NK-92 treated with Interleukin-12 subunit alpha and Interleukin-12 subunit beta, amount 100 ng/mL, for 24 hours (cell line): ENCODE measurements at regions not wholly inside any gene's neighbourhood (a gene's known extent, or its start where the extent isn't known, plus 50 kb on each side); places are given as distances from the start of the nearest gene placed in this dataset.

ENCODE experiments used
- DNase-seq: peaks from one replicate; lab custom pipeline; 2025; lab: John Stamatoyannopoulos, UW

- DNase-seq = no peak
Measured at GRCh38 chr20:39399463-39399862, 437.3 kb downstream of the DHX35 start.

GRCh38 chr20:39398656-39399055, 436.5 kb downstream of the DHX35 start:
- DNase-seq = no peak

GRCh38 chr20:39397646-39398045, 435.5 kb downstream of the DHX35 start:
- DNase-seq = no peak

GRCh38 chr20:39395478-39396291, 433.5 kb downstream of the DHX35 start:
- no peak for DNase-seq

- no peak for DNase-seq
Measured at GRCh38 chr20:39394461-39394860, 432.3 kb downstream of the DHX35 start.

GRCh38 chr20:39390186-39390585, 428.0 kb downstream of the DHX35 start:
- no peak for DNase-seq

- DNase-seq = no peak
Measured at GRCh38 chr20:39381595-39381994, 419.5 kb downstream of the DHX35 start.

- DNase-seq = no peak
Measured at GRCh38 chr20:39378776-39379175, 416.6 kb downstream of the DHX35 start.

- DNase-seq = no peak
Measured at GRCh38 chr20:39376788-39377187, 414.6 kb downstream of the DHX35 start.

GRCh38 chr20:39364320-39364719, 402.2 kb downstream of the DHX35 start:
- no peak for DNase-seq

GRCh38 chr20:39359981-39360620, 398.0 kb downstream of the DHX35 start:
- DNase-seq = no peak

GRCh38 chr20:39358052-39358451, 395.9 kb downstream of the DHX35 start:
- DNase-seq = no peak

- DNase-seq = no peak
Measured at GRCh38 chr20:39356908-39357307, 394.8 kb downstream of the DHX35 start.

- no peak for DNase-seq
Measured at GRCh38 chr20:39349240-39349639, 387.1 kb downstream of the DHX35 start.

- DNase-seq = no peak
Measured at GRCh38 chr20:39347626-39348025, 385.5 kb downstream of the DHX35 start.

GRCh38 chr20:39342463-39342862, 380.3 kb downstream of the DHX35 start:
- no peak for DNase-seq

GRCh38 chr20:39338469-39339376, 376.6 kb downstream of the DHX35 start:
- no peak for DNase-seq

GRCh38 chr20:39333211-39333610, 371.1 kb downstream of the DHX35 start:
- no peak for DNase-seq

GRCh38 chr20:39328347-39328746, 366.2 kb downstream of the DHX35 start:
- DNase-seq = no peak

GRCh38 chr20:39326050-39326449, 363.9 kb downstream of the DHX35 start:
- no peak for DNase-seq

- DNase-seq = no peak
Measured at GRCh38 chr20:39318911-39319310, 356.8 kb downstream of the DHX35 start.

- DNase-seq = no peak
Measured at GRCh38 chr20:39312676-39313075, 350.5 kb downstream of the DHX35 start.
